Coronary artery (tissue), 2 donors: ENCODE measurements at regions not wholly inside any gene's neighbourhood (a gene's known extent, or its start where the extent isn't known, plus 50 kb on each side); places are given as distances from the start of the nearest gene placed in this dataset.

Experiments used
- DNase-seq: peaks from one replicate; pipeline ENCODE4 v3.0.0-alpha.2; 2017; ENCODE audit warnings: low spot score
- H3K27ac ChIP-seq, 2 donors: fragments of 200-600 bp; sonication (generic); one replicate each; pipeline ENCODE4 v1.5.1; 2016 to 2019
- H3K4me3 ChIP-seq: fragments of 200-600 bp; sonication (generic); 2 replicates; pipeline ENCODE4 v1.5.1; 2016; ENCODE audit warnings: mild to moderate bottlenecking, moderate library complexity
- TF ChIP-seq, protein P1 (sequence below): fragments of 200-600 bp; sonication (generic); IDR thresholded peaks from one replicate; pipeline ENCODE4 v1.5.1; 2019; ENCODE audit warnings: antibody characterized with exemption

DNA sequence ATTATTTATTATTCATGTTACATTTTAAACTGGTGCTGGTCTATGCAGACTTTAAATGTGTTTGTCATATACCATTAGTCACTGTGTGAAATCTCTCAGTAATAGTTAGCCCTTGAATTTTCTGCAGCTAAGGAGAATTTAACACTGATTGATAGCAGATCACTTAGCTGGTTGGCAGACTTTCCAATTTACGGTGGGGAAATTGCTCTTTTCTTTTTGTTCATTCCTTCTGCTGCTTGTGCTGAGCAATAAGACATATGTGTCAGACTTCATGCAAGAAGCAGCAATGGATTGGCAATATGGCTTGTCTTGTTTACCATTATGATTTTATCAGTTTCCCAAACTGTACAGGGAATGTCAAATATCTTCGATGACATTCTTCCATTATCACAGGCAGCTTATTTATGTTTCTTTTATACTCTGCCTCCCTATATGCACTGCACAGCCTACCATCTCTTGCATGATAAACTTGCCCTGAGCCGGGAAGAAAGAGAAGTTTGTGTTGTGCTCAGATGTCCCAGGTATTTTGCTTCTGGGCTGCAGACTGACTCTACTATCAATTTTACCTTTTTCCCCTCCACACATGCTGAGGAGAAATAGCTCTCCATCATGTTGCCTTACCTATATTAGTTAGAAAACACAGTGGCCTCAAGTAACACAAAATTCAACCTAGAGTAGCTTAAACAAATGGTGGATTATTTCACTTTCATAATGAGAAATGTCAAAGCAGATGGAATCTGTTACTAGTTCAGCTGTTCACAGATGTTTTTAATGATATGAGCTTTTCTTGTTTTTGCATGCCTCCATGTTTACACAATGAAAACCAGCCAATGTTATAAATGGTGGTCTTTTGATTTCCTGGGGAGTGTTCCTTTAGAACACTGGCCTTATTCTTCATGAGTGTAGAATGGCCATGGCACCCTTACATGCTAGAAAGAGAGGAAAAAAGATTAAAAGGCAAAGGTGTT lies 968.1 kb upstream of the GOT2 start:
- DNase-seq: no peak
- TF ChIP-seq, protein P1, sequence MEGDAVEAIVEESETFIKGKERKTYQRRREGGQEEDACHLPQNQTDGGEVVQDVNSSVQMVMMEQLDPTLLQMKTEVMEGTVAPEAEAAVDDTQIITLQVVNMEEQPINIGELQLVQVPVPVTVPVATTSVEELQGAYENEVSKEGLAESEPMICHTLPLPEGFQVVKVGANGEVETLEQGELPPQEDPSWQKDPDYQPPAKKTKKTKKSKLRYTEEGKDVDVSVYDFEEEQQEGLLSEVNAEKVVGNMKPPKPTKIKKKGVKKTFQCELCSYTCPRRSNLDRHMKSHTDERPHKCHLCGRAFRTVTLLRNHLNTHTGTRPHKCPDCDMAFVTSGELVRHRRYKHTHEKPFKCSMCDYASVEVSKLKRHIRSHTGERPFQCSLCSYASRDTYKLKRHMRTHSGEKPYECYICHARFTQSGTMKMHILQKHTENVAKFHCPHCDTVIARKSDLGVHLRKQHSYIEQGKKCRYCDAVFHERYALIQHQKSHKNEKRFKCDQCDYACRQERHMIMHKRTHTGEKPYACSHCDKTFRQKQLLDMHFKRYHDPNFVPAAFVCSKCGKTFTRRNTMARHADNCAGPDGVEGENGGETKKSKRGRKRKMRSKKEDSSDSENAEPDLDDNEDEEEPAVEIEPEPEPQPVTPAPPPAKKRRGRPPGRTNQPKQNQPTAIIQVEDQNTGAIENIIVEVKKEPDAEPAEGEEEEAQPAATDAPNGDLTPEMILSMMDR: no peak
- no peak overlapping the region for H3K4me3 ChIP-seq
- no peak overlapping the region for H3K27ac ChIP-seq

DNA sequence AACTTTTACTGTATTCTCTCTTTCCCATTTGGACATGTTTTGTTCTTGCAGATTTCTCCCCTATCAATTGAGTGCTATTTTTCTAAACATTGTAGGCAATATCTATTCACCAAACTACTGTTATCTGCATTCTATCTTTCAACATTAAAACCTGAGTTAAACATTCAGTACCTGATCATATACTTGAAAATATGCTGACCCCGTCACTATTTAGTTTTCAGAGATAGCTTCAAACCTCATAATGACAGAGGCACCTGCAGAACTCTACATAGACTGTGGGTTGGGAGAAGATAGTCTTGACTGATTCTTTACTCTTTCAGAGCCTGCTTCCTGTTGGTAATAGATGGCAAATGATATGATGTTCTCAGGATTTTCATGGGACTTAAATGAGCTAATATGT lies 965.7 kb upstream of the GOT2 start:
- no peak overlapping the region for H3K4me3 ChIP-seq
- no peak overlapping the region for H3K27ac ChIP-seq

GRCh38 chr16:59698346-59699020 lies 964.4 kb upstream of the GOT2 start:
- Histone ChIP-seq H3K27ac (no peak overlapping the region), H3K4me3 (no peak overlapping the region)
- TF ChIP-seq, protein P1: no peak
- DNase-seq: no peak

More for the DNA sequence above, 965.7 kb upstream of the GOT2 start:
- TF ChIP-seq, protein P1: no peak
- DNase-seq: no peak

DNA sequence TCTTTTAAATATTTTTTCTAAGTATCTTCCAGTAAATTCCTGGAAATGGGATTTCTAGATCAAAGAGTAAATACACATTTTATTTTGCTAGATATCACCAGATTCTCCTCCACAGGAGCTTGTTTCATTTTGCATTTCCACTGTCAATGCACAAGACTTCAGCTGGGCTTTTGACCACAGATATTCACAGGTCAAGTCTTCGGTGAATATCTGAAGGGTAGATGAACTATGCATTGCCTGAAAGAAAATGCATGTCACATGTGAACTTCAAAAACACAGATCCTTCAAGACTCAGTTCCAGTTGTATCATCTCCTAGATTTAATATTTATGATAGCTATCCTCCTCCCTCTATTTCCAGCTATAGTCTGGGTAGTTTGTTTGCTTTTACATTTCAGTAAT lies 963.6 kb upstream of the GOT2 start:
- Histone ChIP-seq H3K27ac (no peak overlapping the region), H3K4me3 (no peak overlapping the region)
- TF ChIP-seq, protein P1: no peak
- DNase-seq: no peak

DNA sequence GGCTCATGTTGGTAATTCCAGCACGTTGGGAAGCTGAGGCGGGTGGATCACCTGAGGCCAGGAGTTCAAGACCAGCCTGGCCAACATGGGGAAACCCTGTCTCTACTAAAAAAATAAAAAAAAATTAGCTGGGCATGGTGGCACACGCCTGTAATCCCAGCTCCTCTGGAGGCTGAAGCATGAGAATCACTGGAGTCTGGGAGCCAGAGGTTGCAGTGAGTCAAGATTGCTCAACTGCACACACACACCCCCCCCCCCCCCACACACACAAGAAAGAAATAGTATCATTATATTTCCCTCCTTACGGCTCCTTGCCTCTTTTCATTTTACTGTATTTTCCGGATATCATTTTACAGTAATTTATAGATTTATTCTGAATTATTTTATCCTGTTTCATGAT lies 963.1 kb upstream of the GOT2 start:
- TF ChIP-seq, protein P1: no peak
- no peak for DNase-seq
- Histone ChIP-seq H3K4me3 (no peak overlapping the region), H3K27ac (no peak overlapping the region)

DNA sequence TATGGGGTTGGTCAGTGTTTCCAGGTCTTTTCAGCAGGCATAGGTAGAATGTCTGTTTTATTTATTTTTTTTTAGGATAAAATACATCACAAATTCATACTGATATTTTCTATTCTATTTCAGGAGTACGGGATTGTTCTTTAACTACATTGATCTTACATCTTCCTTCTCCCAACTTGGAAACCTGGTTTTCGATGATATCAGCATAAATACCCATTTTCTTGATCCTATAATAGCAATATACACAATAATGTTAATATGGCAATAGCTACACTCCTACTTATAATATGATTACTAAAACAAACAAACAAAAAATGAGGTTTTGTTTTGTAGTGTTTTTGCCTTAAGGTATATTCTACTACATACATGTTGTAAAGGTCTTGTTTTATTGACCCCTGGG lies 962.4 kb upstream of the GOT2 start:
- DNase-seq: no peak
- Histone ChIP-seq H3K27ac (no peak overlapping the region), H3K4me3 (no peak overlapping the region)
- TF ChIP-seq, protein P1: no peak

- Histone ChIP-seq H3K27ac (no peak overlapping the region), H3K4me3 (no peak overlapping the region)
- DNase-seq: no peak
- TF ChIP-seq, protein P1: no peak
Observed at GRCh38 chr16:59690216-59690615, 956.1 kb upstream of the GOT2 start.
